Stomach (tissue), 8 donors: ENCODE measurements at regions not wholly inside any gene's neighbourhood (a gene's known extent, or its start where the extent isn't known, plus 50 kb on each side); places are given as distances from the start of the nearest gene placed in this dataset.

Source experiments
- DNase-seq, 2 donors: peaks; one replicate each; pipeline versions ENCODE4 v3.0.0 to v3.0.0-alpha.2; 2013 to 2019
- H3K27ac ChIP-seq, 5 donors: fragments of 200-600 bp in 4 of 5; sonication (generic) in 4 of 5; one replicate each; pipeline ENCODE4 v1.5.1; 2013 to 2019; ENCODE audit warnings: mild to moderate bottlenecking in 1 of 5, moderate library complexity in 1 of 5
- H3K27me3 ChIP-seq, 3 donors: fragments of 200-600 bp; sonication (generic); one replicate each; pipeline ENCODE4 v1.5.1; 2017 to 2019; ENCODE audit warnings: mixed run types in 1 of 3
- H3K36me3 ChIP-seq, 4 donors: fragments of 200-600 bp; sonication (generic); 1 replicate in 3 of 4; 2 replicates in 1 of 4; pipeline ENCODE4 v1.5.1; 2016 to 2019
- H3K4me1 ChIP-seq, 4 donors: fragments of 200-600 bp; sonication (generic); one replicate each; pipeline ENCODE4 v1.5.1; 2016 to 2019
- H3K4me3 ChIP-seq, 4 donors: fragments of 200-600 bp; sonication (generic) in 3 of 4; one replicate each; pipeline ENCODE4 v1.5.1; 2016 to 2019; ENCODE audit warnings: mild to moderate bottlenecking in 1 of 4
- H3K9me3 ChIP-seq, 4 donors: fragments of 200-600 bp; sonication (generic); one replicate each; pipeline ENCODE4 v1.5.1; 2016 to 2019
- CTCF ChIP-seq, 7 experiments: fragments of 450-650 bp in 4 of 7; fragments of 200-600 bp in 3 of 7; sonication (generic) in 3 of 7; IDR thresholded peaks; one replicate each; pipeline ENCODE4 v1.5.1; 2016 to 2019; ENCODE audit warnings: antibody characterized with exemption in 7 of 7, control low read depth in 2 of 7, mild to moderate bottlenecking in 1 of 7
- EP300 ChIP-seq: sonication (generic); formaldehyde crosslinking; IDR thresholded peaks from one replicate; pipeline ENCODE4 v1.6.1; 2017; ENCODE audit warnings: antibody characterized with exemption
- POLR2A ChIP-seq, 4 donors: fragments of 450-650 bp; IDR thresholded peaks; one replicate each; pipeline ENCODE4 v1.6.1; 2016; ENCODE audit warnings: antibody characterized with exemption in 4 of 4, control low read depth in 2 of 4, mild to moderate bottlenecking in 1 of 4, moderate library complexity in 1 of 4
- POLR2AphosphoS5 ChIP-seq, 3 donors: sonication (generic); formaldehyde crosslinking; IDR thresholded peaks; one replicate each; pipeline ENCODE4 v1.6.1; 2016; ENCODE audit warnings: antibody characterized with exemption in 3 of 3
- WGBS, 5 donors: extraction: QIAGEN DNeasy Blood & Tissue Kit in 3 of 5; methylation state at CpG; one replicate each; pipeline versions ENCODE4 v1.1.5 to v1.1.7; 2013 to 2018; 5-methylcytosine and 5-hydroxymethylcytosine counted together
- intact Hi-C: fragments of 100-400 bp; cut with DNase I; formaldehyde crosslinking; loops from one replicate; pipeline ENCODE4 v1.15.1; 2023; ENCODE audit warnings: low total_unique reads
- donor health status: healthy with polysubstance abuse.
- donor health status: Bipolar disorder and iron deficiency.
- donor health status: healthy.

GRCh38 chr3:35409991-35410390 is 229.3 kb upstream of the ARPP21 start:
- H3K27me3 ChIP-seq, result no peaks in the 10 kb centered on the region
- DNase-seq, result no peak
- no peaks in the 10 kb centered on the region for H3K4me1 ChIP-seq
- TF ChIP-seq POLR2AphosphoS5 (IDR thresholded peaks at IDR 0.05) (no peak), EP300 (no peak), POLR2A (IDR thresholded peaks at IDR 0.05) (no peak), CTCF (IDR thresholded peaks at IDR 0.05) (no peak)
- 89 to 99% (median 93%) methylated on average over 1 of the region's 1 CpG for WGBS, 5 donors
- H3K9me3 ChIP-seq, result no peaks in the 10 kb centered on the region
- H3K4me3 ChIP-seq, result no peak overlapping the region
- intact Hi-C loops, result no loop called here
- no peaks in the 10 kb centered on the region for H3K36me3 ChIP-seq
- H3K27ac ChIP-seq, result no peak overlapping the region

GRCh38 chr3:35413483-35413882 is 225.8 kb upstream of the ARPP21 start:
- WGBS, 5 donors, result 75 to 85% (median 78%) methylated on average over 1 of the region's 1 CpG
- no peak for TF ChIP-seq POLR2AphosphoS5 (IDR thresholded peaks at IDR 0.05)
- TF ChIP-seq CTCF (IDR thresholded peaks at IDR 0.05), result no peak
- TF ChIP-seq EP300, result no peak
- TF ChIP-seq POLR2A (IDR thresholded peaks at IDR 0.05), result no peak
- Histone ChIP-seq H3K9me3 (no peaks in the 10 kb centered on the region), H3K27me3 (no peaks in the 10 kb centered on the region), H3K4me3 (no peak overlapping the region), H3K36me3 (no peaks in the 10 kb centered on the region), H3K27ac (no peak overlapping the region), H3K4me1 (no peaks in the 10 kb centered on the region)
- no peak for DNase-seq
- intact Hi-C loops, result no loop called here

GRCh38 chr3:35417080-35417479 is 222.2 kb upstream of the ARPP21 start:
- WGBS, 5 donors, result 28 to 55% (median 37%) methylated on average over 2 of the region's 2 CpGs
- H3K27ac ChIP-seq, result no peak overlapping the region
- H3K4me3 ChIP-seq, result no peak overlapping the region
- H3K27me3 ChIP-seq, result no peaks in the 10 kb centered on the region
- intact Hi-C loops, result no loop called here
- no peaks in the 10 kb centered on the region for H3K4me1 ChIP-seq
- no peaks in the 10 kb centered on the region for H3K9me3 ChIP-seq
- TF ChIP-seq EP300 (no peak), CTCF (IDR thresholded peaks at IDR 0.05) (no peak), POLR2A (IDR thresholded peaks at IDR 0.05) (no peak), POLR2AphosphoS5 (IDR thresholded peaks at IDR 0.05) (no peak)
- no peaks in the 10 kb centered on the region for H3K36me3 ChIP-seq
- DNase-seq, result no peak

GRCh38 chr3:35422101-35422500 is 217.2 kb upstream of the ARPP21 start:
- no peak for DNase-seq
- no peaks in the 10 kb centered on the region for H3K9me3 ChIP-seq
- WGBS, 5 donors, result 67 to 86% (median 76%) methylated on average over 1 of the region's 1 CpG
- no peaks in the 10 kb centered on the region for H3K27me3 ChIP-seq
- intact Hi-C loops, result no loop called here
- no peak overlapping the region for H3K4me3 ChIP-seq
- H3K27ac ChIP-seq, result no peak overlapping the region
- H3K4me1 ChIP-seq, result peaks cover 0 to 7% (median 0%) of the 10 kb centered on the region in 4 donors
- H3K36me3 ChIP-seq, result no peaks in the 10 kb centered on the region
- no peak for TF ChIP-seq CTCF (IDR thresholded peaks at IDR 0.05)
